SKM-1 treated with dmso at 0.1 percent for 144 hours (cell line): ENCODE measurements at regions not wholly inside any gene's neighbourhood (a gene's known extent, or its start where the extent isn't known, plus 50 kb on each side); places are given as distances from the start of the nearest gene placed in this dataset.
"Not testable (repeated sequence)": the region's sequence is repeated elsewhere in the genome, so short reads cannot be mapped to it uniquely, and the experiment has no call there.

Experiments used
- DNase-seq: peaks from one replicate; lab custom pipeline; 2025; ENCODE audit not compliant: unreplicated experiment; lab: John Stamatoyannopoulos, UW

DNA sequence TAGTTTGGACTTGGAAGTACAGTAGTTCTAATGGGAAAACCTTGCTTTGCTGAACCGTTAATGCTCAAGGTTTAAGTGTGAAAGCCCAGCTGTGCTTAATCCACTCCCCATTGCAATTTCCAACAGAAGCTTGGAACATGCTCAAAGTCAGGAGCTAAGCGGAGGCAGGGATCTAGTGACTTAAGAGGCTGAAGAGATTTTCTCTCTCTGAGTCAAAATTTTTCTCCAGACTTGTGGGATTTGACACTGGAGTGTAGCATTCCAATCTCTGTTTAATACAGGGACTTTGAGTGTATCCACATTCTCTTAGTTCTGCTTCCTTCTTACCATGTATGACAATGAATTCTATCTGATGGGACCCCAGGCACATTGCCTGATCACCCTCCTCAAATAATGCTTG is 471.8 kb downstream of the KIF4B start:
- DNase-seq = no peak

DNA sequence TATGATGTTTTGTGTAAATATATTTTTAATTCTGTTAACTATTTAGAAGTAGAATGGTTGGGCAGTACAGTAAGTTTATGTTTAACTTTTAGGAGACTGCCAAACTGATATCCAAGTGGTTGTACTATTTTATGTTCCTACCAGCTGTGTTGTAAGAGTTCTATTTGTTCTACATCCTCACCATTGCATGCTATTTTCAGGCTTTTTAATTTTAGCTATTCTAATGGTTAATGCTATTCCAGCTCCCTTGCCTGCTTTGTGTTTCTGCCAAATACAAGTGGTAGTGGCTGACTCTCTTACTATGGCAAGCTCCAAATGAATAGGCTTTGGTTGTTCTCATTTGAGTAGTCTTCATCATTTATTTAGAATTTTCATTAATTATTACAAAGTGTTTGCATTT is 476.4 kb downstream of the KIF4B start:
- no peak for DNase-seq

DNA sequence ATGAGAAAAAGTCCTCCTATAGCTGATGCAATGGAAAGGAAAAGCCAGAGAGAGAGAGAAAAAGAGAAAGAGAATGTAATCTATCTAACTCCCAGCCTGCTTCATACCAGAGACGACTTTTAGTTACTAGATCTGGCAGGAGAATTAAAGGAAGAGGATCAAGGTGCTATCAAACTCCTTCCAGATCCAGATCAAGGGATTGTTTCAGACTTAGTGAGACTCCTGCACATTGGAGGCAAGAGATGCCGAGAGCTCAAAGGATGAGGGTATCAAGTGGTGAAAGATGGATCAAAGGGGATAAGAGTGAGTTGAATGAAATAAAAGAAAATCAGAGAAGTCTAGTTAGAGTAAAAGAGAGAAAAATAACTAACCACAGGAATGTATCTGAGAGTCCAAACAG is 478.6 kb downstream of the KIF4B start:
- DNase-seq = no peak

DNA sequence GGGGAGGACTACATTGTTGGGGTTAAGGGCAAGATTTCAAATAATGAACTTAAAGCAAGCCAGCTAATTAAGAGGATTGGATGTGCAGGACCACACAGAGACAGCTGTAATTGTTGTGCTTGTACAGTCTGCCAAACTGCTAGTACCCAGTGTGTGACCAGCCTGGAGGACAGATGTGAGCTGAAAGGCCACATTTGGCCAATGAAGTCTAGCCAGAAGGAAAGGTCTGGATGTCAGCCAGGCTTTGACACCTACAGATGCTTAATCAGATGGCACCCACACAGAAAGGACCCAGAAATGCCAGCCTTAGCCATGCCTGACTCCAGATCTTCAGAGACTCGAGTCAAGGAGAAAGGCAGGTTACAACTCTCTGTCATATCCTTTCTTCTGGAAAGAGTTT is 491.1 kb downstream of the KIF4B start:
- DNase-seq = no peak

DNA sequence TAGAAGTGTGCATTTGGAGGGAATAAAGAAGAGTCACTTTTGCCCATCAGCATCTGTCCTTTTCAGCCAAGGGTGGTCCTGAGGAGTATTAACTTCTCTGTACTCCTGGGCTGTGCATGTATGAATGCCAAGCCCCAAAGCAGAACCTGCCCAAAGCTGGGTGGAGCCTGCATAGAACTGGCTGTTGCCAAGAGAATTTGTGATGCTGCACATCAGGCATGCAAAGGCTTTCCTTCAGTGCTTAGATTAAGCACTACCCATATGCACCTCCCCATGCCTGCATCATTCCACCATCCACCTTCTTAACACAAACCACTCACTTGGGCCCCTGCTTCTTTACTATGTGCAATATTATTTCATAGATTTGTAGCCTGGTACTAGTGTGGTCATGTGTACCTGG is 493.8 kb downstream of the KIF4B start:
- DNase-seq = no peak

DNA sequence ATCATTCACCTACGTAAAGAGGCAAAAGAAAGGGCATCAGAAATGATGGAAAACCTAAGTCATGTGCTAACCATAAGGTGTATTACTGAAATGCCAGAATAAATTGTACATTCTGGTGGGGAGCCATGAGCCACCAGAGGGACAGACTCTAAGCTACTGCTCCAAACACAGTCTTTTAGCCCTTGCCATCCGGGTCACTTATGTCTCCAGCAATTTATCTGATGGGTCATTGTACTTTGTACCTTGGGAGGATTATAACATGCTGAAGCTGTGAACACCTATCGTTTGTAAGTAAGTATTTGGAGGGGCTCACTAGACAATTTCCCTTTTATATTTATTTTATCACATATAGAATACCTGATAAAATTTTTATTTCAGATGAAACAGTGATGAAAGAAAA is 495.1 kb downstream of the KIF4B start:
- no peak for DNase-seq

DNA sequence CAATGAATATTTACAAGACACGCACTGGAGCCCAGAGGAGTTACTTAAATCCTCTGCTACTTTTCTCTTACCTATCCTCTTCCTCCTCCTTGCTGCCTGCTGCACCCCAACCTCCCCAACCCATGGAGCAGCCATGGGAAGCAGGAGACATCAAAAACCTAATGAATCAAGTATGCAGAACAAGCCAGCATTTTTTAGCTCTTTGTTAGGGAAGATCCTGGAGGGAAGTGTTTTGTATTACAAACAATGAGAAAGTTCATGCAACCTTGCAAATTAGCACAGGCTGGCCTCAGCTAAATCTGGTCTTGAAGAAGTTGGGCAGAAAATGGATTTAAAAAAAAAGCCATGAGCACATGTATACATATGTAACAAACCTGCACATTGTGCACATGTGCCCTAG is 498.8 kb downstream of the KIF4B start:
- no peak for DNase-seq

DNA sequence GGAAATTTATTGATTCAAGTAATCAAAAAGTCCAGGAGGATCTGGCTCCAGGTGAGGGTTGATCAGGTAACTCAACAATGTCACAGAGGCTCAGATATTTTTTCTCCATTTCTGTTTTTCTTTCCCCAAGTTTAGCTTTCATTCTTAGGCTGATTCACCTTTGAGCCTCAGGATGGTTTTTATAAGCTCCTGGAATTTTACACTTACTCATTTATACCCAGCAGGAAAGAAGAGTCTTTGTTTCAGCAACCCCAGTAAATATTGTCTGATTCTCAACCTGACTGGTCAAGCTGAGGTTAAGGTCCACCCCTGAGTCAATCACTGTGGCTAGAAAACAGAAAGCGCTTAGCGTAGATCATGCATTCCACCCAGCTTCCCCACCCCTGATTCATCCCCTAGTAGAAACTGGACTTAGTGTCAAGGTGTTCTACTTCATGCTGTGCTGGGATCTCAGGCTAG is 500.6 kb downstream of the KIF4B start:
- no peak for DNase-seq

DNA sequence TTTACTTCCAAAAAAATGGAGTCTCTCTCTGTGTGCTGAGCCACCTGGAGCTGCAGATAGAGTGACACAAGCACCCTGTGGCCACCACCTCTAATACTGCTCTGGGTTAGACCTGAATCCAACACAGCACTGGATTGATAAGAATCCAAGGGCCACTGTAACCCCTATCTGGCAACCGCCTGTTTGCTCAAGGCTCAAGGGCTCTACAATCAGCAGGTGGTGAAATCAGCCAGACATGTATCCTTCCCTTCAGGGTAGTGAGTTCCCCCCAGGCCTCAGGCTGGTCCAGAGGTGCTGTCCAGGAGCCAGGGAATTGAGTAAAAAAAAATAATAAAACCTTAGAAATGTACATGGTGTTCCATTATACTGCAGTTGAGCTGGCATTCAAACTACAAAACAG is 509.0 kb downstream of the KIF4B start:
- no peak for DNase-seq

DNA sequence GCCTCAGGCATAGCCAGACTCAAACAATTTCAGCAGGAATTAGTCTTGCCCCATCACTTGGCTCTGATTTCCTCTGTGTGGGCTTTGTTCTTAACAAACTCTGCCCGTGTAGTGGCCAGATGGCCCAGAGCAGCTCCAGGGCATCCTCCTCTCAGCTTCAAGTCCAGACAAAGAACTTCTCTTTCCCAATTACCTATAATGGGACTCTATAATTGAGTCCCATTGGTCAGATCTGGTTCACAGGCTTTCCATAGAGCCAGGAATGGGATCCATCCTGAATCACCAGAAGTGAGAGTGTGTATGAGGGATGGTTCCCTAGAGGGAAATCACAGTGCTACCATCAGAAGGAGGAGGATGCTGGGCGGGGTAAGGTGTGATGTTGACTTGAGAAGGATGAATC is 515.8 kb downstream of the KIF4B start:
- DNase-seq = no peak

DNA sequence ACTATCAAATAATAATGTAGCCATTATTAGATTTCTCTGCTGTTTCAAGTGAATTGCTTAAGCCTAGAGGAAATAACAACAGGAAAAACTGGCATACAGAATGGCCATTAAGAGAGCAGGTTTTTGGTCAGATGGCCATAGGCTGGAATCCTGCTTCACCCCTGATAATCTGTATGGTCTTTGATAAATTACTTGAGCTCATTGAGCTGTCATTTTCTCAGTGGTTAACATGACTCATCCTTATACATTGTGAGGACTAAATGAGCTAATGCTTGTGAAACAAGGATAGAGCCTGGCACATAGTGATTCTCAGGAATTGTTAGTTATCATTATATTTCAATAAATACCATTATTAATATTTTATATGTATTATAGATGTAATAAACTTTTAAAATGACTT is 516.5 kb downstream of the KIF4B start:
- DNase-seq = no peak

DNA sequence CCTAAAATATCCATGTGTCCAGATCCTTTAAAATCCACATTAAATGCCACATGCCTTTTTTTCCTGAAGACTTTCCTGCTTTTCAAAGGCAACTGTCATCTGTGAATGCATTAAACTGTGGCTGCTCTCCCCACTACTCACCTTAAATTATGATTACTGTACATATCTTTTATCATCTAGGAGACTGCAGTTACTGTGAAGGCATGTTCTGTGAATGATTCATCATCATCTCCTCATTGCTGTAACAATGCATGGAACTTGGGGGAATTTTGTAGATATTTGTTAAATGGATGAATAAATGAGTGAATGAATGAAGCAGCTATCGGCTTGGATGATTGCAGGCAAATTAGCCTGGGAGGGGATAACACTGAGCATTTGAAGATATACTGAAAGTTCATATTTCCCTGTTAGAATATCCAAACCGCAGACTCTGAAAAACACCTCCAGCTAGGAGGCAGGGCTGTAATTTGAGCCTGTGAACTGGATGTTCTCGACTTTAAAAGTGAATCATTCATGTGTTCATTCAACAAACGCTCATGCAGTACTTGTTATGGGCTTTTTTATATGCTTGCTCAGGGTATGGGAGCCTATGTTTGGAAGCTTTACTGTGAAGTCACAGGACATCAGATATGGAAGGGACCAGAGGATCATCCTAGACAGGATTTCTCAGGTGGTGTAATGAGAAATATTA is 519.2 kb downstream of the KIF4B start:
- DNase-seq = no peak

DNA sequence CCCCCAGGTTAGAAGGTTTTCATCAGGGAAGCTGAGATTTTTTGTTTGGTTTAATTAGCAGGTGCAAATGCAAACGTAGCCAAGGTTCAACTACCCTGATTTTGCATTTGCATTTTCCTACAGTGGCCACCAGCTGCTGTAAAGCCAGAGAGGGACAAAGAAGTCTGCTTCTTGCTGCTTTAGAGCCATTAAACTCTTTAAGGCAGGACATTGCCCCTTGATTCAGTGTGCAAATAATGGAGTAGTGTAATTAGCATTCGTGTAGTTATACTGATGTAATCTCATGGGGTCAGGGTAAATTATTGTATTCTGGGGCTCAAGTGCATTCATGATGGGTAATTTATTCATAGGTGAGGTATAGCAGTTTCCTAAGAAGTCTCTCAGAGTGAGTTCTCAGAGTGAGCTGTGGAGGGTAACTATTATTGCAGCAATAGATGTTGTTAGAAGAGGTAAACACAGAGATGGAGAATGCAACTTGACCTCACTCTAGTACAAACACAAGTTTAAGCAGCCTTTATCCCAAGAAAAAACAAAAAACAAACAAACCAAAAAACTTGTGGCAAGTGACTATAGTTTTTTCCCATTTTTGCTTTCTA is 526.5 kb downstream of the KIF4B start:
- DNase-seq = no peak

DNA sequence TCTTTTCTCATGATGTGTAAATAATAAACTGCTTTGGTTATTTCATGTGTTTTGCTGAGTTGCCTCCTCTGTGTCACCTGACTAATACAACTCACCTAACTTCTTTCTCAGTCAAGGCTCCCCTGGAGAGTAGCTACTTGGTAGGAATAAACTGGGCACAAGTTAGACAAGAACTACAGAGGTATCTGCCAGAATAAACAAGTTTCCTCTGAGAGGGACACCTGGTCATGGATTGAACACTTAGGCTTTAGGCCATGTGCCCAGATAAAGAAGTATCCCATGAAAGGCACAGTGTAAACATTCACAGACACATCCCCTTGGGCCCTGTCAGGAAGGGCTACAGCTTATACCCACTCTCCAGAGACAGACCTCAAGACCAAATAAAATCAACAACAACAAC is 532.5 kb downstream of the KIF4B start:
- DNase-seq = no peak

DNA sequence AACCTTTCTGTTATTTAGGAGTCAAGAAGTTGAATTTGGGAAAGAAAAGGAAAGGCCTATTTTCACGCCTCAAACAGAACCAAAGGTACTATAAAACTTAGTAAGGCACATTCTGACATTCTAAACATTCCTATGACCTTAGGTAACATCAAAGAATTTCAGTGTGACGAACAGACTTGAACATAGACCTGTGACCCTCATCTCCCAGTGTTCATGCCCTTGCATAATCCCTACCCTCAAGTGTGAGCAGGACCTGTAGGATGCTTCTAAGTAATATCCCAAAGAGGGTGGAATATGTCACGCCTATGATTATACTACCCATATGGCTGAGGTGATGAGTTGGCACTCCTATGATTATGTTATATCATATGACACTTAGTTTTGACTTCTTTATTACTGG is 540.9 kb downstream of the KIF4B start:
- no peak for DNase-seq

DNA sequence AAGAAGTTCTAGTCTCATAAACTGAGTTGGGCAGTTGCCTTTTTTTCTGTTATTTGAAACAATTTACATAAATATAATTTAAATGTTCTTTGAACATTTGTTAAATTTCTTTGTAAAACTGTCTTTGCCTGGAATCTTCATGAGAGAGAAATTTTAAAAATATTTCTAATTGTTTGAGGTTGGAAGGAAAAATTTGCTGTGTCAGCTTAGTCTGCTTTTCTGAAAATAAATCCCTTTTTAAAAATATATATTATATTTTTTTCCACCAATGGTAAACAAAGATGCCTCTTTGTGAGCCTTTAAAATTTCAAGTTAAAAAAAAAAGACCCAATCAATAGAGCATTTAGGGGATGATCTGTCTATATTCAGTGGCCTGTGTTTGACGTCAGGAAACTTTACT is 542.7 kb downstream of the KIF4B start:
- DNase-seq = no peak

DNA sequence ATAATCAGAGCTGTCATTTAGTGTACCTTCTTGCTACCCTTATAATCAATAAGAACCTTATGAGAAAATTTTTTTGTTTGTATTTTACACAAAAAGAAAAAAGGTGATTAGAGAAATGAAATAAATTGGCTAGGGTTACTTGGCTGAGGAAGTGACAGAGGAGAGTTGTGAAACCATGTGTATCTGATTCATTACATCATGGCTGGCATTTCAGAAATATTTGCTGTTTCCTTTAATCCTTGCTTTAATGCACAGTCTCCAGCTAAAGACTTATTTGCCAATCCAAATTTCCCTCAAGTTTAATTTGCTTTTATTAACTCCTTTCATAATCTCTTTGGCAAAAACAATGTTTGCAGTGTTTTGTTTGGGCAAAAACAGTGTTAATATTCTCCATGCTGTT is 543.1 kb downstream of the KIF4B start:
- no peak for DNase-seq

DNA sequence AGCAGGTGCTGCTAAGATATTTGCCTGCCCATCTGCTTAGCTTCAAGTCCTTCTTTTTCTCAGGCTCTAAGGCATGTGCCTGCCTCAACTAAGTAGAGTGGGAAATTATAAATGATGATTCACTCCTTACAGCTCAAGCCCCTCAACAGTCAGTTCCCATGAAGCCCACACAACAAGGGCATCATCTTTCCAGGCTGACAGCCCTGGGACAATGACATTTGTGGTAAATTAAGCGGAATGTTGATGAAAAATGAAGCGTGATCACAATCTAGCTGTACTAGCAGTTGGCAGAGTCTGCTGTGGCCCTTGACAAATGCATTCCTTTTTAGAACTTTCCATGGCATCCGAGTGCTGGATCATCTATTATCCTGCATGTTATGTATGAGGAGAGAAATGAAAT is 548.6 kb downstream of the KIF4B start:
- DNase-seq = no peak

DNA sequence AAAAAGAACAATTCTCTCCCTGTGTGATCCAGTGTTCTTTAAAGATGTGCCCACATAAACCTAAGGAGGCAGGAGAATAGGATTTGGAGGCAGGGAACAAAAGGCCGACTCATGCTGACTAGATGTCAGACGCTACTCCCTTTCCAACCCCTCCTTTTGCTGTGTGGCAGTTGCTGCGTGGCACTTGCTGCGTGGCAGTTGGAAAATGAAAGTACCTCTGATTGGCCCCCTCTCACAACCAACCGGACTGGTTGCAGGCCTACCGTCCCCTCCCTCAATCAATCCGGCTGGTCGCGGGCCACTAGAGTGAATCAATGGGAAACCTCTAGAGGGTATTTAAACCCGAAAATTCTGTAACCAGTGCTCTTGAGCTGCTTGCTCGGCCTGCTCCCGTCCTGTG is 551.0 kb downstream of the KIF4B start:
- no peak for DNase-seq

DNA sequence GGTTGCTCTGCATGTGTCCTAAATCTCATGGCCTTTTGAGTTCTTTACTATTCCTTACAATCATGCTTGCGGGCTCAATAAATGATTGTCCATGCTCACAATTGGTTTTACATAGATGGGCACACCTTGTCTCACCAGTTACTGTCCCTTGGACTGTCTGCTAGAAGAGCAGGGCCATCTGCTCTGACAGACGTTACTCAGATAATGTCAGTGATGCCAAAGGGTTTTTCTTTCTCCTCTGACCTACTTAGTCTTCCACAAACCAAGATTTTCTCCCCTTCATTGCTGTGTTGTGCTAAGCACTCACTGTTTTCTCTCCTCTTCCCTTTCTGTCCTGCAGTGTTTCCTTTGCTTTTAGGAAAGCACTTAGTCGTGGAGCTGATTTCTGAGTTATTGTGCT is 562.3 kb downstream of the KIF4B start:
- DNase-seq = no peak

DNA sequence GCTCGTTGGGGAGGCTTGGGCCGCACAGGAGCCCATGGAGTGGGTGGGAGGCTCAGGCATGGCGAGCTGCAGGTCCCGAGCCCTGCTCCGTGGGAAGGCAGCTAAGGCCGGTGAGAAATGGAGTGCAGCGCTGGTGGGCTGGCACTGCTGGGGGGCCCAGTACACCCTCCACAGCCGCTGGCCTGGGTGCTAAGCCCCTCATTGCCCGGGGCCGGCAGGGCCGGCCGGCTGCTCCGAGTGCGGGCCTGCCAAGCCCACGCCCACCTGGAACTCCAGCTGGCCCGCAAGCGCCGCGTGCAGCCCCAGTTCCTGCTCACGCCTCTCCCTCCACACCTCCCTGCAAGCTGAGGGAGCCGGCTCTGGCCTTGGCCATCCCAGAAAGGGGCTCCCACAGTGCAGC is 573.3 kb downstream of the KIF4B start:
- DNase-seq = not testable (repeated sequence)

DNA sequence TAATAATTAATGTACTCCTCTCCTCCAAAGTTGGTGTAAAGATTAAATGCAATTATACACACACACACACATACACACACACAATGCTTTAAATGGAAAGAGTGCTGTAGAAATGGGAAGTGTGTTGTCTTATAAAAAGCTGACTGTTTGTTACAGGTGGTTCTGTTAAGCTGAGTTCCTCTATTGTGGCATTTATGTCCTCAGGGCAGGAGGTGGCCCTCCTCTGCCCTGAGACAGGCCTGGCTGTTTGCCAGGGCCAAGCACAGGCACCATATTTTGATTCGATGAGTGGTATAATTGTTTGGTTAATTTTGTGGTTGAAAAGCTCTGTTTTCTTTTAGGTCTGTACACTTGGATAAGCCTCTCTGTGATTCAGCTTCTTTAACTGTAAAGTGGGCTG is 573.9 kb downstream of the KIF4B start:
- peak; percentile 42 for DNase-seq

DNA sequence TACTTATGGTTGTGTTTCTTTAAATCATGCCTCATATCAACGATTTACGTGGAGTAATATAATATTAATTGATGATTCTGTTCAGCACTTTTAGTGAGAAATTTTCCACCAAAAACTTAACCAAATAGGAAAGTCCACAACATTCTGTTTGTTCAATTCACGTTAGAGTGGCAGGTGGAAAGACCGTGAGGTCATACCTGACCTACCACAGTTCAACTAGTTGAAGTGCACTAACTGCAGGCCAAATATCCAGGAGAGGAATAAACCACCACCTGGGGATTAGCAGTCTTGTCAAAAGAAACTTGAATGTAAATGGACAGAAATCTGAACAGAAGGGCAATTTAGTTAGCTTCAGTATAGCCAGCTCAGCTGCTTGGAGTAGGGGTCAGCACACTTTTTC is 577.7 kb downstream of the KIF4B start:
- DNase-seq = no peak
